ENCODE measurements at regions not wholly inside any gene's neighbourhood (a gene's known extent, or its start where the extent isn't known, plus 50 kb on each side); places are given as distances from the start of the nearest gene placed in this dataset.

- H3K36me3 Mint-ChIP-seq, result no peaks in the 10 kb centered on the region
- intact Hi-C loops (cut with micrococcal nuclease), result no loop called here
- Histone ChIP-seq H2AFZ (ENCODE audit: insufficient read depth, low read depth, low read length, poor library complexity, severe bottlenecking) (no peak overlapping the region), H3K4me1 (ENCODE audit: control insufficient read depth in 1 of 2, insufficient read depth in 2 of 2, low read length in 2 of 2) (no peaks in the 10 kb centered on the region), H3K79me2 (ENCODE audit: insufficient read depth, low read length) (no peaks in the 10 kb centered on the region), H3K4me2 (replicated peaks; ENCODE audit: extremely low read depth, low read length, poor library complexity, severe bottlenecking) (no peak overlapping the region), H3K36me3 (replicated peaks in 1 of 2; ENCODE audit: control insufficient read depth in 1 of 2, insufficient read depth in 2 of 2, low read length in 2 of 2) (no peaks in the 10 kb centered on the region), H3K27ac (ENCODE audit: low read depth in 1 of 2, low read length in 2 of 2) (no peak overlapping the region), H3K9ac (ENCODE audit: insufficient read depth, low read length, poor library complexity, severe bottlenecking) (no peak overlapping the region), H3K27me3 (ENCODE audit: control insufficient read depth in 2 of 2, insufficient read depth in 2 of 2, low read length in 2 of 2) (no peaks in the 10 kb centered on the region), H3K9me3 (replicated peaks in 1 of 2; ENCODE audit: control insufficient read depth in 1 of 2, insufficient read depth in 1 of 2, low read length in 2 of 2) (peaks cover 0 to 17% of the 10 kb centered on the region in 2 donors), H3K4me3 (replicated peaks in 1 of 3; ENCODE audit: low read depth in 2 of 3, low read length in 3 of 3) (no peak overlapping the region), H4K20me1 (ENCODE audit: insufficient read depth, low read length) (no peaks in the 10 kb centered on the region)
- no peaks in the 10 kb centered on the region for H3K4me1 Mint-ChIP-seq
- no peak overlapping the region for H3K4me3 Mint-ChIP-seq
- no peak for DNase-seq
- H3K27me3 Mint-ChIP-seq (ENCODE audit: low read depth in 3 of 3), result no peaks in the 10 kb centered on the region
- no peak for TF ChIP-seq CTCF (IDR thresholded peaks at IDR 0.05)
- 88% methylated on average over 12 of the region's 12 CpGs for WGBS (ENCODE audit: insufficient coverage)
- H3K9me3 Mint-ChIP-seq, result peaks cover 0 to 7% (median 2%) of the 10 kb centered on the region in 7 donors
- no peak overlapping the region for H3K27ac Mint-ChIP-seq
These were observed 257.4 kb downstream of the PLOD2 start for GRCh38 chr3:145903472-145904013.

- Mint-ChIP-seq H3K27ac (no peak overlapping the region), H3K4me1 (no peaks in the 10 kb centered on the region), H3K36me3 (no peaks in the 10 kb centered on the region), H3K27me3 (ENCODE audit: low read depth in 3 of 3) (no peaks in the 10 kb centered on the region), H3K9me3 (peaks cover 0 to 6% (median 2%) of the 10 kb centered on the region in 7 donors), H3K4me3 (no peak overlapping the region)
- H3K27ac ChIP-seq (ENCODE audit: low read depth in 1 of 2, low read length in 2 of 2), result no peak overlapping the region
- no peaks in the 10 kb centered on the region for H3K36me3 ChIP-seq (replicated peaks in 1 of 2; ENCODE audit: control insufficient read depth in 1 of 2, insufficient read depth in 2 of 2, low read length in 2 of 2)
- no peak overlapping the region for H3K4me3 ChIP-seq (replicated peaks in 1 of 3; ENCODE audit: low read depth in 2 of 3, low read length in 3 of 3)
- no peak overlapping the region for H2AFZ ChIP-seq (ENCODE audit: insufficient read depth, low read depth, low read length, poor library complexity, severe bottlenecking)
- H3K79me2 ChIP-seq (ENCODE audit: insufficient read depth, low read length), result no peaks in the 10 kb centered on the region
- 84% methylated on average over 6 of the region's 7 CpGs for WGBS (ENCODE audit: insufficient coverage)
- no peak for DNase-seq
- peaks cover 0 to 17% of the 10 kb centered on the region in 2 donors for H3K9me3 ChIP-seq (replicated peaks in 1 of 2; ENCODE audit: control insufficient read depth in 1 of 2, insufficient read depth in 1 of 2, low read length in 2 of 2)
- intact Hi-C loops (cut with micrococcal nuclease), result no loop called here
- no peak overlapping the region for H3K4me2 ChIP-seq (replicated peaks; ENCODE audit: extremely low read depth, low read length, poor library complexity, severe bottlenecking)
- no peaks in the 10 kb centered on the region for H3K4me1 ChIP-seq (ENCODE audit: control insufficient read depth in 1 of 2, insufficient read depth in 2 of 2, low read length in 2 of 2)
- H3K9ac ChIP-seq (ENCODE audit: insufficient read depth, low read length, poor library complexity, severe bottlenecking), result no peak overlapping the region
- H3K27me3 ChIP-seq (ENCODE audit: control insufficient read depth in 2 of 2, insufficient read depth in 2 of 2, low read length in 2 of 2), result no peaks in the 10 kb centered on the region
- TF ChIP-seq CTCF (IDR thresholded peaks at IDR 0.05), result no peak
- H4K20me1 ChIP-seq (ENCODE audit: insufficient read depth, low read length), result no peaks in the 10 kb centered on the region
These were observed 256.8 kb downstream of the PLOD2 start for GRCh38 chr3:145904138-145904537.

Data from CD14-positive monocyte (primary cell).